Cardiac fibroblast (primary cell): ENCODE measurements at regions not wholly inside any gene's neighbourhood (a gene's known extent, or its start where the extent isn't known, plus 50 kb on each side); places are given as distances from the start of the nearest gene placed in this dataset.

Experiments used
- DNase-seq, 2 donors: peaks; one replicate each; pipeline versions ENCODE4 v3.0.0 to v3.0.0-alpha.2; 2010; ENCODE audit warnings: low read depth in 2 of 2
- H3K4me3 ChIP-seq, 2 donors: replicated peaks in 1 of 2; 1 replicate in 1 of 2; 2 replicates in 1 of 2; pipeline ENCODE4 v1.5.1; 2011; ENCODE audit warnings: low read depth in 2 of 2, low read length in 2 of 2, mild to moderate bottlenecking in 2 of 2, moderate library complexity in 1 of 2
- CTCF ChIP-seq: IDR thresholded peaks from one replicate; pipeline ENCODE4 v1.5.1; 2011; ENCODE audit warnings: low read depth, mild to moderate bottlenecking, low read length, inconsistent platforms

DNA sequence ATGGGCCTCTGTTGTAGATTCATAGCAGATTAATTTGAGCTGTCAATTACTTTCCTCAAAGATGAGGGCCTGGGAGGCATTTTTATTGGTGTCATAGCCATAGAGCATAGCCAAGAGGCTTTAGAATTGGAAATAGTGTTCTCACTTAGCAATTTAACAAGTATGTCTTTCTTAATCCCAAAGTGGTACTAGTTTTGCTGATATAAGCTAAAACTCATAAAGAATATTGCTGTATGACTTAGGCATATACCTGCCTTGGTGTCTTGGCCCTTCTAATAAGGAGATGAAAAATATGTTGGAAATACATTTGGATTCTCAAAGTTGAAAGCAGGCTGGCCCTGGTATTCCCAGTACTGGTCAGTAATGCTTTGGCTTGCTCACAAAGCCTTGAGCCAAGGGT is 221.5 kb upstream of the CXCL13 start:
- H3K4me3 ChIP-seq, result no peak overlapping the region
- no peak for DNase-seq
- TF ChIP-seq CTCF, result no peak

GRCh38 chr4:77385124-77385969 is 220.3 kb upstream of the CXCL13 start:
- TF ChIP-seq CTCF, result peak; percentile 83
- H3K4me3 ChIP-seq, result no peak overlapping the region
- peak; percentile 78 to 80 for DNase-seq

DNA sequence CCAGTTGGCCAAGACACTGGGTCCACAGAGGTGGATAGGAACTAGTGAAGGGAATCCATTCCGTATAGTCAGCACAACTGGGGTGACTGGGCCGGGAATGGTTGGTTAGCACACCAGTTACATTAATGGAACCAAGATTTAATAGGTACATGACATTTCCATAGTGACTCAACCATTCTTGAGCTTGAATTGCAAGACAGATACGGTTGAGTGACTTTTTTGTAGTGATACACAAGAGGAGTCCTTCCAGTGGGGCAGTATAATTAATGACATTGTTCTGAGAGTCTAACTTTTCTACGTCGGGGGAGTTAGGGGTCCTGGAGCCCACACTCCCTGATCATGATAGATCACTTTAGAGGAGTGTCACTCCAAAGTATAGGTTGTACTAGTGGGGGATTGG is 211.6 kb upstream of the CXCL13 start:
- no peak for TF ChIP-seq CTCF
- DNase-seq, result no peak
- H3K4me3 ChIP-seq, result no peak overlapping the region

DNA sequence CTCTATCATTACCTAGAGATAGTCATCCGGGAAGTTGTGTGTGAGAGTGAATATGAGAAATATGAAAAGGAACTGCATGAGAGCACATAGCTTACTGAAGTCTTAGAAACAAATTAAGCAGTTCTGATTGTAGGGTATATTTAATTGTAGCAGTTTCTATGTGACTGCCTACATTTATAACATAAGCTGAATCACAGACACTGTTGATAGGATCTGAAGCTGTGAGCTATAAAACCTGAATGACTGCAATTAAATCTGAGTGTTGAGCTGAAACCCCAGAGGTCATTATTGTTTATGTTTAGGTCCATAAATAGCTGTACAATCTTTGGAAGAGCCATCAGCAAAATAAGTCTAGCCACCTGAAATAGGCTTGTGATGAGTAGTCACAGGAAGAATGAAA is 210.1 kb upstream of the CXCL13 start:
- no peak for TF ChIP-seq CTCF
- no peak overlapping the region for H3K4me3 ChIP-seq
- no peak for DNase-seq

- TF ChIP-seq CTCF, result no peak
- no peak for DNase-seq
- H3K4me3 ChIP-seq, result no peak overlapping the region
These were observed 207.4 kb upstream of the CXCL13 start for GRCh38 chr4:77398256-77398655.

- DNase-seq, result no peak
- TF ChIP-seq CTCF, result no peak
These were observed 205.8 kb upstream of the CXCL13 start for GRCh38 chr4:77399831-77400230.

DNA sequence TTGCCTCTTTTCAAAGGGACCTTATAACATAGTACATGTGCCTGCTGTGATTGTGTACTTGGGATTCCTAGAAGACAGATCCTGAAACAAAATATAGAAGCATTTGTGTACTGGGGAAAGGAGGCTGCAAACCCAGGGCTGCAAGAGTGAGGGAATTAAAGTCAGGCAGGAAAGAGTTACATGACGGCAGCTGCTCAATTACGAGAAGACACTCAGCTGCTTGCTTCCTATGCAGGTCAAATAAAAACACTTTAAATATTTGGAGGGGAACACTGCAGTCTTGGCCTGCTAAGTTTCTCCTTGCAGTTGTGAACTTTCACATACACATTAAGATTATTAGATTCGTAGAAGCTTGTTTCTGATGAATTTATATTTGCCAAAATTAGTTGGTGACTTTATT is 191.9 kb upstream of the CXCL13 start:
- no peak overlapping the region for H3K4me3 ChIP-seq
- no peak for DNase-seq
- TF ChIP-seq CTCF, result no peak

More at GRCh38 chr4:77399831-77400230, 205.8 kb upstream of the CXCL13 start:
- H3K4me3 ChIP-seq, result no peak overlapping the region
